ENCODE measurements at regions not wholly inside any gene's neighbourhood (a gene's known extent, or its start where the extent isn't known, plus 50 kb on each side); places are given as distances from the start of the nearest gene placed in this dataset.
"Not testable (repeated sequence)": the region's sequence is repeated elsewhere in the genome, so short reads cannot be mapped to it uniquely, and the experiment has no call there.

GRCh38 chr9:18036422-18037187, 437.3 kb upstream of the ADAMTSL1 start:
- no peak for DNase-seq

GRCh38 chr9:18037981-18038380, 436.0 kb upstream of the ADAMTSL1 start:
- DNase-seq = no peak

- no peak for DNase-seq
These were observed 433.6 kb upstream of the ADAMTSL1 start for GRCh38 chr9:18040327-18040726.

- DNase-seq = no peak
These were observed 430.0 kb upstream of the ADAMTSL1 start for GRCh38 chr9:18043978-18044377.

GRCh38 chr9:18045326-18045725, 428.6 kb upstream of the ADAMTSL1 start:
- DNase-seq = no peak

- DNase-seq = no peak
These were observed 427.9 kb upstream of the ADAMTSL1 start for GRCh38 chr9:18046068-18046467.

GRCh38 chr9:18051638-18052037, 422.3 kb upstream of the ADAMTSL1 start:
- no peak for DNase-seq

GRCh38 chr9:18052060-18052459, 421.9 kb upstream of the ADAMTSL1 start:
- DNase-seq = no peak

GRCh38 chr9:18056269-18056992, 417.5 kb upstream of the ADAMTSL1 start:
- no peak for DNase-seq

GRCh38 chr9:18056993-18057369, 417.0 kb upstream of the ADAMTSL1 start:
- DNase-seq = no peak

GRCh38 chr9:18058564-18059442, 415.1 kb upstream of the ADAMTSL1 start:
- DNase-seq = no peak

- DNase-seq = no peak
These were observed 414.5 kb upstream of the ADAMTSL1 start for GRCh38 chr9:18059447-18059846.

- no peak for DNase-seq
These were observed 413.6 kb upstream of the ADAMTSL1 start for GRCh38 chr9:18060269-18060934.

- DNase-seq = no peak
These were observed 412.6 kb upstream of the ADAMTSL1 start for GRCh38 chr9:18061332-18061731.

- DNase-seq = peak; percentile 7
These were observed 412.1 kb upstream of the ADAMTSL1 start for GRCh38 chr9:18061856-18062255.

- DNase-seq = no peak
These were observed 410.0 kb upstream of the ADAMTSL1 start for GRCh38 chr9:18063856-18064390.

- not testable (repeated sequence) for DNase-seq
These were observed 407.3 kb upstream of the ADAMTSL1 start for GRCh38 chr9:18066608-18067007.

GRCh38 chr9:18067548-18068120, 406.3 kb upstream of the ADAMTSL1 start:
- peak; percentile 6 for DNase-seq

GRCh38 chr9:18068900-18069299, 405.1 kb upstream of the ADAMTSL1 start:
- DNase-seq = no peak

- peak; percentile 54 for DNase-seq
These were observed 402.3 kb upstream of the ADAMTSL1 start for GRCh38 chr9:18071651-18072060.

GRCh38 chr9:18073002-18073401, 401.0 kb upstream of the ADAMTSL1 start:
- DNase-seq = peak; percentile 78

- DNase-seq = peak; percentile 59
These were observed 399.9 kb upstream of the ADAMTSL1 start for GRCh38 chr9:18074041-18074440.

Data from fibroblast of skin of abdomen (primary cell).